ENCODE measurements at regions not wholly inside any gene's neighbourhood (a gene's known extent, or its start where the extent isn't known, plus 50 kb on each side); places are given as distances from the start of the nearest gene placed in this dataset.
"Not testable (repeated sequence)": the region's sequence is repeated elsewhere in the genome, so short reads cannot be mapped to it uniquely, and the experiment has no call there.

DNA sequence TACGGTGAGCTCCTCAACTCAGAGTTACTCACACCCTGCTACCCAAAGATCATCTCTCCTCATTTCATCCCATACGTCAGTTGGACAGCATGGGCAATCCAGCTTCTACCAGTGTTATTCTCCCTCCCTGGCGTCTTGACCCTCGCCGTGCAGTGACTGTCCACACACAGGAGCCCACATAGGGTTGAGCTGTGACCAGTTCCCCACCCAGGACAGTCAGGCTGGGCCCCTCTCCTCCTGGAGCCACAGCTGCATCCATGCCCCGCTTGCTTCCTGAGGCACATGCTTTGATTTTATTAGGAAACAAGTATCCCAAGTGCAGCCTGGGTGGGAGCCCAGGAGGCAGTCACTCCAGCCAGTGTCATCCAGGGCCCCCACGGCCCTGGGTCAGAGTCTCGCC, 140.3 kb upstream of the SFSWAP start:
- Histone ChIP-seq H3K36me3 (no peaks in the 10 kb centered on the region), H3K9me3 (ENCODE audit: severe bottlenecking) (no peaks in the 10 kb centered on the region), H3K4me3 (ENCODE audit: low read depth, low read length) (no peak overlapping the region), H3K27ac (no peak overlapping the region), H3K27me3 (ENCODE audit: insufficient read depth, low read depth, severe bottlenecking) (no peaks in the 10 kb centered on the region)
- no peak for DNase-seq
- TF ChIP-seq, protein P1, sequence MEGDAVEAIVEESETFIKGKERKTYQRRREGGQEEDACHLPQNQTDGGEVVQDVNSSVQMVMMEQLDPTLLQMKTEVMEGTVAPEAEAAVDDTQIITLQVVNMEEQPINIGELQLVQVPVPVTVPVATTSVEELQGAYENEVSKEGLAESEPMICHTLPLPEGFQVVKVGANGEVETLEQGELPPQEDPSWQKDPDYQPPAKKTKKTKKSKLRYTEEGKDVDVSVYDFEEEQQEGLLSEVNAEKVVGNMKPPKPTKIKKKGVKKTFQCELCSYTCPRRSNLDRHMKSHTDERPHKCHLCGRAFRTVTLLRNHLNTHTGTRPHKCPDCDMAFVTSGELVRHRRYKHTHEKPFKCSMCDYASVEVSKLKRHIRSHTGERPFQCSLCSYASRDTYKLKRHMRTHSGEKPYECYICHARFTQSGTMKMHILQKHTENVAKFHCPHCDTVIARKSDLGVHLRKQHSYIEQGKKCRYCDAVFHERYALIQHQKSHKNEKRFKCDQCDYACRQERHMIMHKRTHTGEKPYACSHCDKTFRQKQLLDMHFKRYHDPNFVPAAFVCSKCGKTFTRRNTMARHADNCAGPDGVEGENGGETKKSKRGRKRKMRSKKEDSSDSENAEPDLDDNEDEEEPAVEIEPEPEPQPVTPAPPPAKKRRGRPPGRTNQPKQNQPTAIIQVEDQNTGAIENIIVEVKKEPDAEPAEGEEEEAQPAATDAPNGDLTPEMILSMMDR (IDR thresholded peaks at IDR 0.05; ENCODE audit: low read depth, low read length): no peak

DNA sequence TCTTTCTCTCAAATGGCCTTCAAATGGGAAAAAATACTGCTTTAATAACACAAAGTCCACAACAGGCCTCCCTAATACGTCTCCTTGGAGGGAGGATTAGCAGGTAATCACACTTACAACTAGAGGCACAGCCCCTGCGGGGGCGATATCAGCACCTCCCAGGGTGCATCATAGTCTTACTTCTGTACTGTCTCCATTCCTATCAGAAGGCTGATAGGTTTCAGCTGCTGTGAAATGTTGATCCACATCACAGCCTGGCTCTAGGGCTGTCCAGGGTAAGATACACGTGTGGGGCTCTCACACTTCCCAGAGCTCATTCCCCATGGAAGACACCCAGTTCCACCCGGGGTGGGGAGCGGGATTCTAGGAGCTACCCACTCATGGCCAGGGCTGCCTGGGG, 139.1 kb upstream of the SFSWAP start:
- Histone ChIP-seq H3K9me3 (ENCODE audit: severe bottlenecking) (no peaks in the 10 kb centered on the region), H3K36me3 (no peaks in the 10 kb centered on the region), H3K27me3 (ENCODE audit: insufficient read depth, low read depth, severe bottlenecking) (no peaks in the 10 kb centered on the region), H3K27ac (no peak overlapping the region), H3K4me3 (ENCODE audit: low read depth, low read length) (no peak overlapping the region)
- peak; percentile 62 for DNase-seq
- TF ChIP-seq, protein P1 (IDR thresholded peaks at IDR 0.05; ENCODE audit: low read depth, low read length): no peak

DNA sequence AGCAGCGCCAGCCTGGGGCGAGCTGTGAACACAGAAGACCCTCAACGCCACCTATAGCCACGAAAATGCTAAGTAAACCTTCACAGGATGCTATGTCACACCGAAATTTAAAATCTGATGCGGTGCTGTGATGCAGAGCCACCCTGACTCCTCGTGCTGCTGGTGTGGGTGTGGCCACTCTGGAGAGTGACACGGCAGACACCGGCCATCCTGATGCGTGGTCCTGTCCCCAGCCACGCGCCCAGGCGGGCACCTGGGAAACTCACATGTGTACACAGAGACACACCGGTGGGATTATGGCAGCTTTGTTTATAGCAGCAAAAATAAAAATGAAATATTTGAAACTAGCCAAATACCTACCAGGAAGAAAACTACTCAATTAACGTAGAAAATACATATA, 138.3 kb upstream of the SFSWAP start:
- Histone ChIP-seq H3K36me3 (no peaks in the 10 kb centered on the region), H3K9me3 (ENCODE audit: severe bottlenecking) (no peaks in the 10 kb centered on the region), H3K27me3 (ENCODE audit: insufficient read depth, low read depth, severe bottlenecking) (no peaks in the 10 kb centered on the region), H3K27ac (no peak overlapping the region), H3K4me3 (ENCODE audit: low read depth, low read length) (no peak overlapping the region)
- TF ChIP-seq, protein P1 (IDR thresholded peaks at IDR 0.05; ENCODE audit: low read depth, low read length): no peak
- DNase-seq: no peak

DNA sequence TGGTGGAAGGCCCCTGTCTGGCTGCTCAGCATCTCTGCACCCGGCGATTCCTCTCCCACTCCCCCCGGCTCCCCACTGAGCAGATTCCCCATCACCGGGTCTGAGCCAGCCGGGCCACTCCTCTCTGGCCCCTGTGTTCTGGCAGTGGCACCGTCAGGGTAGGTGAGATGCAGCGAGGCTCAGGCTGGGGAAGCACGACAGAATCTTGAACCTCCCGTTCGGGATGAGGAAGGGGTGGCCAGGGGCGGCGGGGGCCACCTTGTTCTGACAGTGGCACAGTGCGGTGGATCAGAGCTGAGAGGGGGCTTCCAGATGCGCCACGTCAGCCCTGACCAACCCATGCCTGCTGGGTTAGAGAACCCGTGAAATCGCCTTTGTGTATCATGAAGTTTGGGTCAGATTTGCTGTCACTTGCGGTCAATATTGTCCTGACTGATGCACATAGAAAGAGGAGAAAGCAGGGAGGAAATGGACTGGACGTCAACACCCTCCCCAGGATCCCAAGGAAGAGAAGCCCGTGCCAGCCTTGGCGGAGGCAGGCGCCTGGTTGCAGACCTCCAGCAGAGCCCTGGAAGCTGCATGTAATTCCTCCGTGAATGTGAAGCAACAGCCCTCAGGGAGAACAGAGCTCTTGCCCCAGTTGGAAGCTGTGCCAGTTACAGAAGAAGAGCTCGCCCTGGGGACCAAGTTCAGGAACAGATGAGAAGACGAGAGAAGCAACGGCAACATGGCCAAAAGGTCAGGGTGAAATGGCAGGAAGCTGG, 137.1 kb upstream of the SFSWAP start:
- Histone ChIP-seq H3K9me3 (ENCODE audit: severe bottlenecking) (no peaks in the 10 kb centered on the region), H3K36me3 (no peaks in the 10 kb centered on the region), H3K4me3 (ENCODE audit: low read depth, low read length) (no peak overlapping the region), H3K27ac (no peak overlapping the region), H3K27me3 (ENCODE audit: insufficient read depth, low read depth, severe bottlenecking) (no peaks in the 10 kb centered on the region)
- TF ChIP-seq, protein P1 (IDR thresholded peaks at IDR 0.05; ENCODE audit: low read depth, low read length): no peak
- DNase-seq: no peak

DNA sequence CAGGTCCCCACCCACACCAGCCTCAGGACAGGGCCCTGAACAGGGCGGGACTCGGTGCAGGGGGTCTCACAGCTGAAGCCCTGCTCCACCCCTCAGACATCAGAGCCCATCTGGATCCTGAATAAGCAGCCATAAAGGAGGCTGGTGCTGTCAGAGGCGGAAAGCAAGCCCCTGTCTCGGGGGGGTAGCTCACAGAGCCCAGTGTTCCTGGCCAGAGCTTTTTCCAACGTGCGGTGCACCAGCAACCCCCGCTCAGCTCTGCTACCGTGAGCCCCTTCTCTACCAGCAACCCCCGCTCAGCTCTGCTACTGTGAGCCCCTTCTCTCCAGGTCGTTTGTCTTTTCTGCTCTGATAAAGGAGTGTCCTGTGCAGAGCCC, 136.5 kb upstream of the SFSWAP start:
- TF ChIP-seq, protein P1 (IDR thresholded peaks at IDR 0.05; ENCODE audit: low read depth, low read length): no peak
- Histone ChIP-seq H3K36me3 (no peaks in the 10 kb centered on the region), H3K4me3 (ENCODE audit: low read depth, low read length) (no peak overlapping the region), H3K9me3 (ENCODE audit: severe bottlenecking) (no peaks in the 10 kb centered on the region), H3K27me3 (ENCODE audit: insufficient read depth, low read depth, severe bottlenecking) (no peaks in the 10 kb centered on the region), H3K27ac (0 out of 2 replicates have a peak overlapping the region, but pooled peaks have one; percentile 10)
- no peak for DNase-seq

DNA sequence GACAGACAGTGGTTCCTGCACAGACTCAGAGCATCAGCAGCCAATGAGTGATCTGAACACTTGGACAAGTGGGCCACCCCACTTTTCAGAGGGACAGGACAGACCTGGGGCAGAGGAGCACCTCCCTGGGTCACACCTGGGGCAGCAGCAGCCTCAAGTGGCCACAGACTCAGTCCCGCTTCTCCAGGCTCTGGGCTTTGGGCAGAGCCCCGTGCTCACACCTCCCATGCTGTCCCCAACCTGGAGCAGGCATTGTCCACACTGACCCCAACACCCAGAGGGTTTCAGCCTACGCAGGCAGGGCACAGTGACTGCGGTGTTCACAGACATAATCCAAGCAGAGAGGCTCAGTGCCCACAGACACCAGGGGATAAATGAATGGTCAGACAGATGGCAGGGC, 135.5 kb upstream of the SFSWAP start:
- H3K27ac ChIP-seq: no peak overlapping the region
- DNase-seq: no peak
- no peak overlapping the region for H3K4me3 ChIP-seq (ENCODE audit: low read depth, low read length)
- TF ChIP-seq, protein P1 (IDR thresholded peaks at IDR 0.05; ENCODE audit: low read depth, low read length): peak; percentile 11; the same call in 1 of the 2 replicates
- H3K9me3 ChIP-seq (ENCODE audit: severe bottlenecking): no peaks in the 10 kb centered on the region
- no peaks in the 10 kb centered on the region for H3K27me3 ChIP-seq (ENCODE audit: insufficient read depth, low read depth, severe bottlenecking)
- H3K36me3 ChIP-seq: no peaks in the 10 kb centered on the region

DNA sequence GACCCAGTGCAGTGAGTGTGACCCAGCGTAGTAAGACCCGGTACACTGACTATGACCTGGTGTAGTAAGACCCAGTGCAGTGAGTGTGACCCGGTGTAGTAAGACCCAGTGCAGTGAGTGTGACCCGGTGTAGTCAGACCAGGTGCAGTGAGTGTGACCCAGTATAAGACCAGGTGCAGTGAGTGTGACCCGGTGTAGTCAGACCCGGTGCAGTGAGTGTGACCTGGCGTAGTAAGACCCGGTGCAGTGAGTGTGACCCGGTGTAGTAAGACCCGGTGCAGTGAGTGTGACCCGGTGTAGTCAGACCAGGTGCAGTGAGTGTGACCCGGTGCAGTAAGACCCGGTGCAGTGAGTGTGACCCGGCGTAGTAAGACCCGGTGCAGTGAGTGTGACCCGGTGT, 134.2 kb upstream of the SFSWAP start:
- not testable (repeated sequence) for H3K36me3 ChIP-seq; DNase-seq; H3K27ac ChIP-seq; H3K27me3 ChIP-seq (ENCODE audit: insufficient read depth, low read depth, severe bottlenecking); H3K4me3 ChIP-seq (ENCODE audit: low read depth, low read length); H3K9me3 ChIP-seq (ENCODE audit: severe bottlenecking)
